Osteocyte (in vitro differentiated cells): ENCODE measurements at regions not wholly inside any gene's neighbourhood (a gene's known extent, or its start where the extent isn't known, plus 50 kb on each side); places are given as distances from the start of the nearest gene placed in this dataset.

Experiments
- DNase-seq: peaks from one replicate; pipeline ENCODE4 v3.0.0; 2021; ENCODE audit warnings: mixed read lengths; ENCODE audit not compliant: unreplicated experiment; ENCODE audit errors: extremely low spot score
- H3K27ac Mint-ChIP-seq: one replicate; pipeline ENCODE4 v1.8.0; 2021; ENCODE audit warnings: mild to moderate bottlenecking, mixed read lengths; ENCODE audit not compliant: unreplicated experiment
- H3K27me3 Mint-ChIP-seq: one replicate; pipeline ENCODE4 v1.8.0; 2021; ENCODE audit warnings: mixed read lengths; ENCODE audit not compliant: unreplicated experiment
- H3K36me3 Mint-ChIP-seq: one replicate; pipeline ENCODE4 v1.8.0; 2021; ENCODE audit warnings: mixed read lengths; ENCODE audit not compliant: unreplicated experiment
- H3K4me1 Mint-ChIP-seq: one replicate; pipeline ENCODE4 v1.8.0; 2021; ENCODE audit warnings: mixed read lengths; ENCODE audit not compliant: unreplicated experiment
- H3K4me3 Mint-ChIP-seq: one replicate; pipeline ENCODE4 v1.8.0; 2021; ENCODE audit warnings: mild to moderate bottlenecking, moderate library complexity, mixed read lengths; ENCODE audit not compliant: unreplicated experiment
- H3K9me3 Mint-ChIP-seq: one replicate; pipeline ENCODE4 v1.8.0; 2021; ENCODE audit warnings: mixed read lengths; ENCODE audit not compliant: unreplicated experiment
- TF ChIP-seq, protein P1 (sequence below): fragments of 200-600 bp; sonication (generic); IDR thresholded peaks from 2 replicates; pipeline ENCODE4 v1.5.0; 2021; ENCODE audit warnings: antibody characterized with exemption, mild to moderate bottlenecking, moderate library complexity

DNA sequence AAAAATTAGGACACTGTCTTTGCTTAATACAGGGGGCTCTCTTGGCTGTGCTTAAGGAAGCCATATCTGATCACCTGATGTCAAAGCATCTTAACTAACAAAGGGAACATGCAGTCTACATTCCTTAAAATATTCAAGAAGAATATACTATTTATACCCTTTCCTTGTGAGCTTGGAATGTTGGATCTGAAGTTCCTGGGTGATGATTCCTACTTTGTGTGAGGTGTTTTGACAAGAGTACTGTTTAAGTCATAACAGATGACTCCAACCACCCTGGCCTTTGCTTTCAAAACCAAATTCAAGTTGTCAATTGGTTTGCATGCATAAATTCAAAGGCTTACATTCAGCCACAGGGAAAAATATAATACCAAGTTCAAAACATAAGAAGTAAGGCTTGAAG is 862.7 kb upstream of the SEMA6D start:
- Mint-ChIP-seq H3K27ac (no peak overlapping the region), H3K27me3 (no peaks in the 10 kb centered on the region), H3K36me3 (no peaks in the 10 kb centered on the region), H3K4me3 (no peak overlapping the region), H3K4me1 (no peaks in the 10 kb centered on the region), H3K9me3 (peaks cover 5% of the 10 kb centered on the region)
- TF ChIP-seq, protein P1, sequence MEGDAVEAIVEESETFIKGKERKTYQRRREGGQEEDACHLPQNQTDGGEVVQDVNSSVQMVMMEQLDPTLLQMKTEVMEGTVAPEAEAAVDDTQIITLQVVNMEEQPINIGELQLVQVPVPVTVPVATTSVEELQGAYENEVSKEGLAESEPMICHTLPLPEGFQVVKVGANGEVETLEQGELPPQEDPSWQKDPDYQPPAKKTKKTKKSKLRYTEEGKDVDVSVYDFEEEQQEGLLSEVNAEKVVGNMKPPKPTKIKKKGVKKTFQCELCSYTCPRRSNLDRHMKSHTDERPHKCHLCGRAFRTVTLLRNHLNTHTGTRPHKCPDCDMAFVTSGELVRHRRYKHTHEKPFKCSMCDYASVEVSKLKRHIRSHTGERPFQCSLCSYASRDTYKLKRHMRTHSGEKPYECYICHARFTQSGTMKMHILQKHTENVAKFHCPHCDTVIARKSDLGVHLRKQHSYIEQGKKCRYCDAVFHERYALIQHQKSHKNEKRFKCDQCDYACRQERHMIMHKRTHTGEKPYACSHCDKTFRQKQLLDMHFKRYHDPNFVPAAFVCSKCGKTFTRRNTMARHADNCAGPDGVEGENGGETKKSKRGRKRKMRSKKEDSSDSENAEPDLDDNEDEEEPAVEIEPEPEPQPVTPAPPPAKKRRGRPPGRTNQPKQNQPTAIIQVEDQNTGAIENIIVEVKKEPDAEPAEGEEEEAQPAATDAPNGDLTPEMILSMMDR, result no peak
- no peak for DNase-seq

DNA sequence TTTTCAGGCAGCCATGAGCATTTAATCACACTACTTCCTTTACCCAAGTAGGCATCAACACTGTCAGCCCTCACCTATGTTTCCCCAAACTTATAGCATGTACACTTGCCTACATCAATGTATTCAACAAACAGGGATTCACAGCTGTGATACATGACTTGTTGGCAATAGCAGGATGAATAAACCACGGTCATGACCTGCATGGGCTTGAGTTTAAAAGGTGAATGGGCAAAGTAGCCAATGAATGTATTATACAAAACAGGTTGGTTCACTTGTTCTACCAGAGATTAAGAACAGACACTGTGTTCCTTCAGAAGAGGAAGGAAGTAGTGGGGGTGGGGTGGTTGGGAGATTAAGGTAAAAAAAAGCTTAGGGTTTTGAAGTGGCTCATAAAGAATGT is 861.9 kb upstream of the SEMA6D start:
- Mint-ChIP-seq H3K4me3 (no peak overlapping the region), H3K9me3 (no peaks in the 10 kb centered on the region), H3K27ac (no peak overlapping the region), H3K36me3 (no peaks in the 10 kb centered on the region), H3K4me1 (no peaks in the 10 kb centered on the region), H3K27me3 (no peaks in the 10 kb centered on the region)
- TF ChIP-seq, protein P1, result no peak
- no peak for DNase-seq

DNA sequence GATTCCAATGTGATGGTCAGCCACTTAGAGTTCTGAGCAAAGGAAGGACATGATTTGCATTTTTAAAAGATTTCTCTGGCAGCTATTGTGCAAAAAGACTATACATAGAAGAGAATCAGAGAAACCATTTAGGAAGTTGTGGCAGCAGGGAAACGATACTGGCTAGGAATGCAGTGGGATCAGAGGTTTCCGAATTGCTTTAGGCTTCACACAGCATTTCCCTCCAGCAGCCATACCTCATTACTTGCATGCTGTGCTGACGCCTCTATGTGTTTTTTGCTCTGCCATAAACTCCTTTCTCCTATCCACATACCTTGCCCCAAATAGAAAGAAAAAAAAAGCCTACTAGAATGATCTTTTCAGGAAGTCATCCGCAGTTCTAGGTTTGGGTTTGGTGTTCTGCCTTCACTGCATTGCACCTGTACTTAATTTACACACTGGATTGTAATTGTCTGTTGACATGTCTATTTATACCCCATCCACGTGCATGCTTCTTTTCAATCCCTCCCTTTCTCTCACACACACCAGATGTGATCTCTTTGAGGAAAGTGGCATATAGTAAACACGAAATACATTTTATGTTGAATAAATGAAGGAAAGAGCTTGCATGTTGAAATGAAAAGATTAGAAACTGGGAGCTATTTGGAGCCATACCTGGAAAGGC is 860.3 kb upstream of the SEMA6D start:
- Mint-ChIP-seq H3K4me3 (no peak overlapping the region), H3K36me3 (no peaks in the 10 kb centered on the region), H3K27ac (no peak overlapping the region), H3K4me1 (no peaks in the 10 kb centered on the region), H3K9me3 (no peaks in the 10 kb centered on the region), H3K27me3 (no peaks in the 10 kb centered on the region)
- DNase-seq, result no peak
- TF ChIP-seq, protein P1, result no peak

DNA sequence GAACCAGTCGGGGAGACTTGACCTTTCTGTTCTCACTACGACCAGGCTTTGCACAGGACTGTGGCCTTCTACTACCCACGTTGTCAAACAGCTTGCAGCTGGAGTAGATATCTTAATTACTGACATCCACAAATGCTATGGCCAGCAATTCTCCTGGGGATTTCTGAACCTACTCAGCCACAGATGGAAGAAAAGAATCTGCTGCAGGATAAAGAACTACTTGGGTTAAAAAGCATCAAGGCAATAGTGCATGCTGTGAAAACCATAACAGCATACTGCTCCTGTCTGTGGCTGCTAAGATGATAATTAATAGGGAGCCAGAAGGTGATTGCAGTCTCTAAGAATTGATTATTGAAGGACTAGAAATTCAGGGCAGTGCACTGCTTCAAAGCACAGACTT is 859.2 kb upstream of the SEMA6D start:
- no peaks in the 10 kb centered on the region for H3K4me1 Mint-ChIP-seq
- peaks cover under 1% of the 10 kb centered on the region for H3K9me3 Mint-ChIP-seq
- H3K36me3 Mint-ChIP-seq, result no peaks in the 10 kb centered on the region
- TF ChIP-seq, protein P1, result no peak
- H3K27me3 Mint-ChIP-seq, result no peaks in the 10 kb centered on the region
- no peak overlapping the region for H3K4me3 Mint-ChIP-seq
- DNase-seq, result no peak
- no peak overlapping the region for H3K27ac Mint-ChIP-seq

DNA sequence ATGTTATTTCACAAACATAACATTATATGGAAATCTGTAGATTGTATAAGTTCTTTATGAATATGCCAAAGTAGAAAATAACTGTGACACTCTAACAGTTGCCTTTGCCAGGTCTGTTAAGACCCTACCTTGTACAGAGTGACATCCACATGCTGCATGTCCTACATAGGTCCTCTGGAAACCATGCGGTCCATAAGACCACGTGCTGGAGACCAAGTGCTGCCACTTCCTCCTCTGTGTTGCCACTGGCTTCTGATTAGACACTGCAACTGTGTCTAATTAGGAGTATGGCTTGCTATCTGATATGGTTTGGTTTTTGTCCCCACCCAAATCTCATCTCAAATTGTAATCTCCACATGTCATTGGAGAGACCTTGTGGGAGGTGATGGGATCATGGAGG is 855.5 kb upstream of the SEMA6D start:
- Mint-ChIP-seq H3K36me3 (no peaks in the 10 kb centered on the region), H3K27ac (no peak overlapping the region), H3K27me3 (no peaks in the 10 kb centered on the region), H3K9me3 (peaks cover 3% of the 10 kb centered on the region), H3K4me1 (no peaks in the 10 kb centered on the region), H3K4me3 (no peak overlapping the region)
- no peak for DNase-seq
- TF ChIP-seq, protein P1, result no peak
